ENCODE measurements at regions not wholly inside any gene's neighbourhood (a gene's known extent, or its start where the extent isn't known, plus 50 kb on each side); places are given as distances from the start of the nearest gene placed in this dataset.

GRCh38 chr14:46325157-46325556 lies 326.4 kb downstream of the RPL10L start:
- ChIA-PET CTCF (no interaction called here), POLR2A (no interaction called here)
- H3K27ac ChIP-seq (ENCODE audit: extremely low read depth, low read depth, low read length) = no peak overlapping the region
- H3K4me3 ChIP-seq (ENCODE audit: low read depth, low read length) = no peak overlapping the region
- H3K9me3 ChIP-seq (ENCODE audit: control insufficient read depth, insufficient read depth, low read depth, low read length) = no peaks in the 10 kb centered on the region
- no peaks in the 10 kb centered on the region for H3K4me1 ChIP-seq (ENCODE audit: control insufficient read depth, insufficient read depth, low read length)
- H3K36me3 ChIP-seq (ENCODE audit: control insufficient read depth in 2 of 2, insufficient read depth in 1 of 2, low read length in 2 of 2) = no peaks in the 10 kb centered on the region
- no peak for TF ChIP-seq PBX3 (CRISPR knock-in tag; IDR thresholded peaks at IDR 0.05)
- TF ChIP-seq ZNF76 (tag by site-specific recombination; IDR thresholded peaks at IDR 0.05; ENCODE audit: borderline replicate concordance, low read depth) = no peak
- no peak for TF ChIP-seq GLI2 (tag by site-specific recombination; IDR thresholded peaks at IDR 0.05; ENCODE audit: borderline replicate concordance, low read depth)
- no peak for TF ChIP-seq SCRT1 (tag by site-specific recombination; IDR thresholded peaks at IDR 0.05; ENCODE audit: borderline replicate concordance)
- no peak for TF ChIP-seq OVOL3 (tag by site-specific recombination; IDR thresholded peaks at IDR 0.05)
- no peak for TF ChIP-seq HIC1 (tag by site-specific recombination; IDR thresholded peaks at IDR 0.05)
- TF ChIP-seq ZNF518A (tag by site-specific recombination; conservative IDR thresholded peaks at IDR 0.05; ENCODE audit: low read depth) = no peak
- TF ChIP-seq ZNF777 (tag by site-specific recombination; IDR thresholded peaks at IDR 0.05; ENCODE audit: borderline replicate concordance) = no peak
- TF ChIP-seq ZNF121 (tag by site-specific recombination; IDR thresholded peaks at IDR 0.05) = no peak
- TF ChIP-seq ZNF629 (tag by site-specific recombination; IDR thresholded peaks at IDR 0.05) = no peak
- no peak for TF ChIP-seq SP2 (tag by site-specific recombination; IDR thresholded peaks at IDR 0.05)
- no peak for TF ChIP-seq REPIN1 (tag by site-specific recombination; IDR thresholded peaks at IDR 0.05; ENCODE audit: low read depth)
- TF ChIP-seq ZNF529 (tag by site-specific recombination; IDR thresholded peaks at IDR 0.05; ENCODE audit: insufficient replicate concordance) = no peak
- TF ChIP-seq GLIS1 (tag by site-specific recombination; IDR thresholded peaks at IDR 0.05) = no peak
- no peak for TF ChIP-seq ZNF530 (tag by site-specific recombination; IDR thresholded peaks at IDR 0.05; ENCODE audit: low read depth)
- TF ChIP-seq SETDB1 (IDR thresholded peaks at IDR 0.05; ENCODE audit: insufficient read length, low read length) = no peak
- TF ChIP-seq ZNF341 (tag by site-specific recombination; IDR thresholded peaks at IDR 0.05; ENCODE audit: low read depth) = no peak

- CTCF ChIA-PET = no interaction called here
- no peak overlapping the region for H3K27ac ChIP-seq (ENCODE audit: extremely low read depth, low read depth, low read length)
- H3K36me3 ChIP-seq (ENCODE audit: control insufficient read depth in 2 of 2, insufficient read depth in 1 of 2, low read length in 2 of 2) = no peaks in the 10 kb centered on the region
- H3K9me3 ChIP-seq (ENCODE audit: control insufficient read depth, insufficient read depth, low read depth, low read length) = no peaks in the 10 kb centered on the region
- POLR2A ChIA-PET = no interaction called here
- no peak overlapping the region for H3K4me3 ChIP-seq (ENCODE audit: low read depth, low read length)
- H3K4me1 ChIP-seq (ENCODE audit: control insufficient read depth, insufficient read depth, low read length) = no peaks in the 10 kb centered on the region
- TF ChIP-seq ZBTB44 (tag by site-specific recombination; IDR thresholded peaks at IDR 0.05) (no peak), ZNF560 (tag by site-specific recombination; IDR thresholded peaks at IDR 0.05; ENCODE audit: borderline replicate concordance) (no peak), ZSCAN16 (tag by site-specific recombination; IDR thresholded peaks at IDR 0.05) (no peak), BCL11A (tag by site-specific recombination; IDR thresholded peaks at IDR 0.05; ENCODE audit: low read depth) (no peak), ZNF280D (tag by site-specific recombination; IDR thresholded peaks at IDR 0.05) (no peak)
These were observed 328.2 kb downstream of the RPL10L start for GRCh38 chr14:46323404-46323762.
